Activated CD4-positive, alpha-beta T cell treated with anti-CD3 and anti-CD28 coated beads, Interleukin-2, amount 50 U/mL, for 4 hours (primary cell): ENCODE measurements at regions not wholly inside any gene's neighbourhood (a gene's known extent, or its start where the extent isn't known, plus 50 kb on each side); places are given as distances from the start of the nearest gene placed in this dataset.

Source experiments
- DNase-seq, 2 experiments: peaks; one replicate each; pipeline ENCODE4 v3.0.0-alpha.2; 2020

- DNase-seq, result no peak
These were observed 203.0 kb upstream of the ADRA1B start for GRCh38 chr5:159713254-159713653.

- no peak for DNase-seq
These were observed 202.5 kb upstream of the ADRA1B start for GRCh38 chr5:159713773-159714172.

- no peak for DNase-seq
These were observed 190.8 kb upstream of the ADRA1B start for GRCh38 chr5:159725475-159725874.

GRCh38 chr5:159727167-159727566, 189.1 kb upstream of the ADRA1B start:
- no peak for DNase-seq

GRCh38 chr5:159730285-159730684, 186.0 kb upstream of the ADRA1B start:
- no peak for DNase-seq

- DNase-seq, result no peak
These were observed 184.1 kb upstream of the ADRA1B start for GRCh38 chr5:159732220-159732619.

GRCh38 chr5:159734366-159734765, 181.9 kb upstream of the ADRA1B start:
- no peak for DNase-seq

GRCh38 chr5:159735036-159735435, 181.2 kb upstream of the ADRA1B start:
- no peak for DNase-seq

- no peak for DNase-seq
These were observed 180.3 kb upstream of the ADRA1B start for GRCh38 chr5:159735749-159736660.

- no peak for DNase-seq
These were observed 179.4 kb upstream of the ADRA1B start for GRCh38 chr5:159736844-159737243.

GRCh38 chr5:159737263-159737662, 179.0 kb upstream of the ADRA1B start:
- no peak for DNase-seq

GRCh38 chr5:159741829-159742322, 174.4 kb upstream of the ADRA1B start:
- DNase-seq, result no peak

- no peak for DNase-seq
These were observed 173.0 kb upstream of the ADRA1B start for GRCh38 chr5:159743234-159743633.

- no peak for DNase-seq
These were observed 169.6 kb upstream of the ADRA1B start for GRCh38 chr5:159746707-159747106.

- DNase-seq, result no peak
These were observed 167.1 kb upstream of the ADRA1B start for GRCh38 chr5:159749146-159749545.

GRCh38 chr5:159750226-159750625, 166.1 kb upstream of the ADRA1B start:
- DNase-seq, result no peak

GRCh38 chr5:159751459-159751858, 164.8 kb upstream of the ADRA1B start:
- DNase-seq, result no peak

GRCh38 chr5:159752622-159753275, 163.5 kb upstream of the ADRA1B start:
- DNase-seq, result no peak

- no peak for DNase-seq
These were observed 158.1 kb upstream of the ADRA1B start for GRCh38 chr5:159758189-159758588.

- DNase-seq, result no peak
These were observed 156.4 kb upstream of the ADRA1B start for GRCh38 chr5:159759791-159760290.

- no peak for DNase-seq
These were observed 153.4 kb upstream of the ADRA1B start for GRCh38 chr5:159762921-159763320.

GRCh38 chr5:159763562-159763961, 152.7 kb upstream of the ADRA1B start:
- no peak for DNase-seq

- DNase-seq, result no peak
These were observed 151.8 kb upstream of the ADRA1B start for GRCh38 chr5:159764283-159765134.
